ENCODE measurements at regions not wholly inside any gene's neighbourhood (a gene's known extent, or its start where the extent isn't known, plus 50 kb on each side); places are given as distances from the start of the nearest gene placed in this dataset.

GRCh38 chr5:130981663-130982062 lies 183.4 kb downstream of the HINT1 start:
- H3K4me1 Mint-ChIP-seq (ENCODE audit: low read depth) = no peaks in the 10 kb centered on the region
- intact Hi-C loops (cut with DNase I, micrococcal nuclease) = no loop called here

GRCh38 chr5:130978475-130978874 lies 186.6 kb downstream of the HINT1 start:
- POLR2A ChIA-PET = no interaction called here
- no peak for TF ChIP-seq CTCF (IDR thresholded peaks at IDR 0.05)
- intact Hi-C loops (cut with DNase I, micrococcal nuclease) = no loop called here

More at GRCh38 chr5:130981663-130982062, 183.4 kb downstream of the HINT1 start:
- ChIA-PET CTCF (no interaction called here), POLR2A (no interaction called here)
- Histone ChIP-seq H3K27ac (ENCODE audit: low read depth in 1 of 2, low read length in 2 of 2) (no peak overlapping the region), H3K27me3 (ENCODE audit: control insufficient read depth in 1 of 2, insufficient read depth in 2 of 2, low read length in 2 of 2) (peaks cover 0 to 5% of the 10 kb centered on the region in 2 experiments), H3K4me1 (ENCODE audit: insufficient read depth, low read length) (no peaks in the 10 kb centered on the region), H3K36me3 (ENCODE audit: insufficient read depth, low read length) (no peaks in the 10 kb centered on the region), H3K4me3 (ENCODE audit: low read length) (no peak overlapping the region), H3K9me3 (ENCODE audit: control insufficient read depth in 1 of 2, insufficient read depth in 1 of 2, low read length in 2 of 2) (peaks cover 0 to 4% of the 10 kb centered on the region in 2 experiments)
- H3K27me3 Mint-ChIP-seq = peaks cover 20% of the 10 kb centered on the region
- DNase-seq = no peak
- peaks cover 4% of the 10 kb centered on the region for H3K9me3 Mint-ChIP-seq
- H3K4me3 Mint-ChIP-seq = no peak overlapping the region
- no peak for TF ChIP-seq CTCF (IDR thresholded peaks at IDR 0.05)
- no peaks in the 10 kb centered on the region for H3K36me3 Mint-ChIP-seq (ENCODE audit: low read depth)
- no peak overlapping the region for H3K27ac Mint-ChIP-seq
- ATAC-seq (ENCODE audit: poor library complexity) = no peak

GRCh38 chr5:130976493-130976892 lies 188.6 kb downstream of the HINT1 start:
- peaks cover 0 to 1% of the 10 kb centered on the region in 2 experiments for H3K27me3 ChIP-seq (ENCODE audit: control insufficient read depth in 1 of 2, insufficient read depth in 2 of 2, low read length in 2 of 2)
- CTCF ChIA-PET = no interaction called here
- Mint-ChIP-seq H3K36me3 (ENCODE audit: low read depth) (no peaks in the 10 kb centered on the region), H3K4me1 (ENCODE audit: low read depth) (no peaks in the 10 kb centered on the region), H3K4me3 (no peak overlapping the region), H3K27ac (no peak overlapping the region), H3K9me3 (peaks cover 4% of the 10 kb centered on the region), H3K27me3 (peaks cover 20% of the 10 kb centered on the region)
- H3K9me3 ChIP-seq (ENCODE audit: control insufficient read depth in 1 of 2, insufficient read depth in 1 of 2, low read length in 2 of 2) = no peaks in the 10 kb centered on the region
- H3K27ac ChIP-seq (ENCODE audit: low read depth in 1 of 2, low read length in 2 of 2) = no peak overlapping the region
- no peak overlapping the region for H3K4me3 ChIP-seq (ENCODE audit: low read length)
- ATAC-seq (ENCODE audit: poor library complexity) = no peak
- intact Hi-C loops (cut with DNase I, micrococcal nuclease) = no loop called here
- DNase-seq = no peak
- TF ChIP-seq CTCF (IDR thresholded peaks at IDR 0.05) = no peak
- no peaks in the 10 kb centered on the region for H3K36me3 ChIP-seq (ENCODE audit: insufficient read depth, low read length)
- POLR2A ChIA-PET = no interaction called here
- H3K4me1 ChIP-seq (ENCODE audit: insufficient read depth, low read length) = no peaks in the 10 kb centered on the region

More at GRCh38 chr5:130978475-130978874, 186.6 kb downstream of the HINT1 start:
- no peak for ATAC-seq (ENCODE audit: poor library complexity)
- CTCF ChIA-PET = no interaction called here
- no peaks in the 10 kb centered on the region for H3K4me1 ChIP-seq (ENCODE audit: insufficient read depth, low read length)
- Mint-ChIP-seq H3K27me3 (peaks cover 20% of the 10 kb centered on the region), H3K36me3 (ENCODE audit: low read depth) (no peaks in the 10 kb centered on the region), H3K9me3 (peaks cover 4% of the 10 kb centered on the region), H3K4me3 (no peak overlapping the region), H3K4me1 (ENCODE audit: low read depth) (no peaks in the 10 kb centered on the region), H3K27ac (no peak overlapping the region)
- peaks cover 0 to 5% of the 10 kb centered on the region in 2 experiments for H3K27me3 ChIP-seq (ENCODE audit: control insufficient read depth in 1 of 2, insufficient read depth in 2 of 2, low read length in 2 of 2)
- no peak for DNase-seq
- no peaks in the 10 kb centered on the region for H3K36me3 ChIP-seq (ENCODE audit: insufficient read depth, low read length)
- peaks cover 0 to 4% of the 10 kb centered on the region in 2 experiments for H3K9me3 ChIP-seq (ENCODE audit: control insufficient read depth in 1 of 2, insufficient read depth in 1 of 2, low read length in 2 of 2)
- no peak overlapping the region for H3K27ac ChIP-seq (ENCODE audit: low read depth in 1 of 2, low read length in 2 of 2)
- no peak overlapping the region for H3K4me3 ChIP-seq (ENCODE audit: low read length)
